HG02840 (cell line): ENCODE measurements at regions not wholly inside any gene's neighbourhood (a gene's known extent, or its start where the extent isn't known, plus 50 kb on each side); places are given as distances from the start of the nearest gene placed in this dataset.

ENCODE experiments used
- ATAC-seq: cut with Tn5 transposase; IDR thresholded peaks from one replicate; pipeline ENCODE4 v1.9.1; 2021; ENCODE audit warnings: mild to moderate bottlenecking, moderate library complexity, moderate number of reproducible peaks; ENCODE audit not compliant: unreplicated experiment, low FRiP score

DNA sequence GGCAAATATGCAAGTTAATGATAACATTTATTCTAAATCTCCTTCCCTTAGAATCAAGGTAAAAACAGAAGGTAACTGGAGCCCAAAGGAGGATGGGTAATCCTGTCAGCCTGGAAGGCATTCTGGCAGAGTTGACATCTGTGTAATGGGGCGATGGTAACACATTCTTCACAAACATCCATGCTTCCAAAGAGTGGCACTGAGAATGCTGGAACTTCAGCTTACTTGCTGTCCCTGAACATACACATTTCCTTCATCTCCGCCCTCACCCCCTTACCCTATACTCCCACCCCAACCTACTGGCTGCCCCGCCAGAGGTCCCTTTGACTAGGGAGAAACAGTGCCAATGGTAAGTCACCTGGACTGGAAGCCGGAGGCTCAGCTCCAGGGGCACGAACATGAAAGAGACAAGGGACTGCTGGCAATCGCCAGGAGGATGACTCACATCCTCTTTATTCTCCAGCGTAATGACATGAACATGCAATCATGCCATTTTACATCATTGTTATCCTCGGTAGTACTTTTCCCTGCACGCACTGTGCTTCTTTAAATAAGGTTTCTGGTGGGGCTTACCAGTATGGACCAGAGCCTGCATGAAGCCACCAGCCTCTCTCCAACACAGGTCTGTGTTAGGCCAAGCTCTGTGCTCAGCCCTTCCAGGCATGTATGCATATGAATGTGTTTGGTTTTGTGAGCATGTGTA lies 694.2 kb upstream of the TENM3 start:
- no peak for ATAC-seq

DNA sequence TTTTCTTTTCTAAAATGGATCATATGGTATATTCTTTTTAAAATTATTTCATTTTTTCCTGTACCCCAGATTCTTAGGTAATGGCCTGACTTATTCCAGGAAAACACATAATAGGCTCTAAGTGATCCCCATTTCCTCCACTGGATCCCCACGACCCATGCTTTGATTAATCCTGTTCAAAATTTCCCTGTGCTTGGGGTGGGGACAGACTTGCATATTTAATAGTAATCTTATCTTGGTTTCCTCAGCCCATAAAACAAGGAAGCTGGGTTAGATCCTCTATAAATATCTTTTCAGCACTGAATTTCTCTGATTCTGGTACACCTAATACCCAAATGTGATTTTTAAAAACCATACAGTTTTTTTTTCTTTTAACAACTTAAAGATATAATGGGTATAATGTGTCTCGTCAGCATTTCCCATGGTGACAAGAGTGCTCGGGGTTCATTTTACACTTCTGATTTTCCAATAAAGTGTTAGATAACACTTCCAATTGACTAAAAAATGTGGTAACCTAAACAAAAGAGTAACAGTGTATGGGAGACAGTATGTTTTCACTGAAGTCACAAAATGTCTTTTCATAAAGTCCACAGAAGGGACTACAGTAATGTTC lies 693.5 kb upstream of the TENM3 start:
- no peak for ATAC-seq

GRCh38 chr4:181550381-181550780 lies 692.8 kb upstream of the TENM3 start:
- ATAC-seq = no peak

- ATAC-seq = no peak
These were observed 683.6 kb upstream of the TENM3 start for GRCh38 chr4:181559637-181560036.

DNA sequence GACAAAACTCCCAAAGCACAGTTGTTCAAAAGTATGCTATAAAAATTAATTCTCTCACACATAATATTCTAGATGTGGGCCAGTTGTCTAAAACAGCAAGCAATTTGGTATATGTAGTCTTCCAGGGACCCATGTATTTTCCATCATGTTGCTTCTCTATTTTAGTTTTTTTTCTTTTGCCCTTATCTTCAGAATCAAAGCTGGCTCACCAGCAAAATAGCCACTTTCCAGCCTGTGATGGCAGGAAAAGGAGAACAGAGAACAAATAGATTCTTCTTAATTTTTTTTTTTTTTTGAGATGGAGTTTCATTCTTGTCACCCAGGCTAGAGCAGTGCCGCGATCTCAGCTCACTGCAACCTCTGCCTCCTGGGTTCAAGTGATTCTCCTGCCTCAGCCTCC lies 680.8 kb upstream of the TENM3 start:
- no peak for ATAC-seq

GRCh38 chr4:181564625-181565024 lies 678.6 kb upstream of the TENM3 start:
- ATAC-seq = no peak

DNA sequence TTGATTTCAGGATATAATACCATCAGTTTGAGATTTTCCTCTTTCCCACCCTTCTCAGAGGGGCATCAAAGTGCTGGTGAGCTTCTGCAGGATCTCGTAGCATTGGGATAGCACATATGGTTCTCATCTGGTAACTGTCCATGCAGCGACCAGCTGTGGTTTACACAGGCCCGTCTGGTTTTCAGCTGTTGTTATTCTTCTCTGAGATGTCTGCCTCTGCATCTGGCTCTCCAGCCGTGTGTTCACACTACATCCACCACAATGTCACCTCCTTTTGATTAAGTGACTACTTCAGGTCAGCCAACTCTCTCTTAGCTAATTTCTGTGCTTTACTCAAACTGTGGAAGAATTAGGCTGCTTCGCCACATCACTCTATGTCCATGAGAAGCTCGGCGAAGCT lies 676.7 kb upstream of the TENM3 start:
- ATAC-seq = no peak

DNA sequence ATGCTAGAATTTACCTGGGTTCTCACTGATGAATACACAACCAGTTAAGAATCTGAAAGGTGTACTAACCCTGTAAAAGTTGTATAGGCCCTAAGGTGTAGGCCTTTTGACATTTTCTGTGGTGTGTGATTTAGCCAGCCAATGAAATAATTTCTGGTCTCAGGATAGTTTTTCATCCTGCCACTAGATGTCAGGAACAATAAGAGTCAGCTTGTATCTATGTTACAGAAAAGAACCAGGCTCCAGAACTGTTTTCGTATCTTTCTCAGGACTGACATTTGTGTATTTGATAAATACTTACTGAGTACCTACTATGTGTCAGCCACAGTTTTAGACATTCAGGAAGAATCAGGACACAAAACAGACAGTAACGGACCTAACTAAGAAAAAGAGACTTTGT lies 673.6 kb upstream of the TENM3 start:
- ATAC-seq = no peak

DNA sequence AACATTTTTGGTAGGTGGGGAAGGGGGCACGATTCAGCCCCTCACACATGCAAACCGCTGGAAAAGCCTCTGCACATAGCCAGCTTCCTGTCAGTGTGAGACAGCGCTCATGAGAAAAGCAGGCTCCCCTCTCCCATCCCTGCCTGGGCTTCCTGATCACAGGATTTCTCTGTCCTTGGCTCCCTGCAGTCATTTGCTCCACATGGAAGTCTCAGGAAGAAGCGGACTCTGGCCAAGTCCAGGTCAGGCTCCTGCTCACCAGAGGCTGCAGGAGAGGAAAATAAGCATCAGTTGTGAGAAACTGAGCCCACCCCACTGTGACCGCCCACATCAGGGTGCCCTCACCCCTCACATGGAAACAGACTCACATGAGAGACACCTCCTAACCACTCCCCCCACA lies 664.3 kb upstream of the TENM3 start:
- no peak for ATAC-seq

DNA sequence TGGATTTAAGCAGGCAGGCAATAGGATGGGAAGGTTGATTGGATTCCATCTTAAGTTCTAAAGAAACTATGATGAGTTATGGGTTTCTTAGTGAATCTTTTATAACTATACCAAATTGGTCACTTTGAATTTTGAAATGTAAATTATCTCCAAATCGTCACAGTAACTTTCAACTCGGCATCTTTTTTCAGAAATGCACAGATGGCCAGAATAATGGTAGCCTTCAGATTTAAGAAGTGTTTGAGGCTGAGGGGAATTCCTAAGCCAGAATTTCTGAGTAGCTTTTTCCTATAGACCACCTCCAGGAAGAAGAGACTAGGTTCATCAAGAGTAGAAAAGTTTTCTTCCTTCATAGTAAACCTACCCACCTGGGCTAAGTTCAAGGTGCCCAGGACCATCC lies 663.7 kb upstream of the TENM3 start:
- no peak for ATAC-seq

GRCh38 chr4:181581983-181582382 lies 661.2 kb upstream of the TENM3 start:
- no peak for ATAC-seq

- ATAC-seq = no peak
These were observed 660.6 kb upstream of the TENM3 start for GRCh38 chr4:181582595-181582994.

DNA sequence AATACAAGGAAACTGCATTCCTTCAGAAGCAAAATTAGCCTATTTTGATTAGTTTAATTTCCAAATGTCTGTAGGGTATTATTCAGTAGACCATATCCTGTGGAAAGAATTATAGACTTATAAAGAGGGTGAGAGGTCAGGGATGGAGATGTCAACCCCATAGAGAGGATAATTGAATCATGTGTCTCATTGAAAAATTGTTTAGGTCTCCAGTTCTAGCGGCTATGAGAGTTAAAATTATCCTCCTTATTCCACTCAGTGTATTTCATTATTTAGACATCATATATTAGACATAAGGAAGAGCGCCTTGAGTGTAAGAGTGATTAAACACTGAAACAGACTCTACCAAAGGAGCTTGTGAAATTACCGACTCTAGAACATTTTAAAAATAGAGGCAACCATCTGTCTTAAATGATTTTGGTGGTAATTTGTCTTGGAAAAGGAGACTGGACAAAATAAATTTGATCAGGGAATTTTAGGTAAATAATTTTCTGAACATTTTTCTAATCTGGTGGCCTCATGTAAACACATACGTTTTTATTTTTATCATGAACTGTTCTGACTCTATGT lies 654.4 kb upstream of the TENM3 start:
- no peak for ATAC-seq

DNA sequence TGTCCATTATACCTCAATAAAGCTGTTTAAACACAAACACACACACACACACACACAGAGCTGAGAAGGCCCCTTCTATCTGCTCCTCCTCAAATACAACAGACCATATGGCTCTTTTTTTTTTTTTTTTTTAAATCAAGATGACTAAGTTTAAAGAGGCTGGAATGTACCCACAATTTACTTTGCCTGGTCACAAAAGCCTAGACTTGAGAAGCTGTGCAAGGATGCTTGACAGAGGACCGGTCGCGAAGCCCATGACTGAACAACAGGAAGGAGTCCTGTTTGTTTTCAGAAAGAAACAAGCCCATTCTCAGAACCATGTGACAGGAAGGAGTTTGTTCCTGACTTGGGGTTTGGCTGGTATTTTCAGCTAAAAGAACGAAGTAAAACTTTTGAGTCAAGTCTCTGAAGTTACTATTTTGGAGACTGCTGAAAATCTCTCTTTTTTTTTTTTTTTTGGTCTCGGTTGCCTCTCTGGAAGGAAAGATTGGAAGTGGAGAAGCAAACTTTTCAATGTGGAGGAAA lies 650.9 kb upstream of the TENM3 start:
- ATAC-seq = no peak

- no peak for ATAC-seq
These were observed 649.5 kb upstream of the TENM3 start for GRCh38 chr4:181593703-181594102.

DNA sequence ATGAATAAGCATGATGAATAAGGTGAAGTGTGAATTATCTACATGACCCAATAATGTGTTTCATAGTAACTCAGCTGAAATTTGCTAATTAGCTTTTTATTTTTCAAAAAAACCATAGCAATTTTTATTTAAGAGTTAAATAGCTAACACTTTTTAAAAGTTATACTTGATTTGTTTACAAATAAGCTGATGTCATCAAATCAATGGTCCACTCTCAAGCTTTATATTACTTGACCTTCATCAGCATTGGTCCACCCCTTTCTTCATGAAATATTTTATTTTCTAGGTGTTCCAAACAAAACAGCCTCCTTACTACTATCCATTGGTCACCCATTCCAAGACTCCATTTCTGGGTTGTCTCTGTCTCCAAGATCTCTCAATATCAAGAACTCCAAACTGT lies 649.0 kb upstream of the TENM3 start:
- ATAC-seq = no peak

DNA sequence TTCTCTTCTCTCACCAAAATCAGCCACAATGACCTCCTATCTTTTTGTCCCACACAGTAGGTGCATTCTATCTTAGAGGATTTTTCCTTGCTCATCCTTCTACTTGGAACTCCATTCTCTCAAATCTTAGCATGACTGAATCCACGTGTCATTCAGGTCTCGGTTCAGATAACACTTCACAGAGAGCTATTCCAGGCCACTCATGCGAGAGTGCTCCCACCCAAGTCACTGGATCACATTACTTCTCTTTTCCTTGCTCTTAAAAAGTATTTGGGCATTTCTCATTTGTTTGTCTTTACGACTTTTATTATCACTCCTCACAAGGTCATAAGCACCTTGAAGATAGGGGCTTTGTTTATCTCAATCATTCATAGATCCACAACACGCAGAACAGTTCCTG lies 647.5 kb upstream of the TENM3 start:
- no peak for ATAC-seq

DNA sequence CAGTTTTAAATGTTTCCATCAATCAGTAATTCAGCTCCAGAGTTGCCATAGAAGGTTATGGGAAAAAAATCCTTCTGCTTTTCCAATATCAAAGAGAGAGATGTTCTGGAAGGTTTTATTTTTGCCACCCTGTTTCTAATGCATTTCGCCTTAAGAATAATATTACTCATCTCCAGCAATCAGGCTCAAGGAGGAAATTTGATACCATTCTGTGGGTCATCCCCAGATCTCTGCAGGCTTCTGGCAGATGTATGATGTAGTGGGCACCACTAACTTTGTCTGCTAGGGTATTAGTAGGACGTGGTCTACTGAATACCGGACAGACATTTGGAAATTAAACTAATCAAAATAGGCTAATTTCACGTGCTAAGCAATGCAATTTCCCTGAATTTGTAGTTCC lies 645.4 kb upstream of the TENM3 start:
- ATAC-seq = no peak

GRCh38 chr4:181599134-181599533 lies 644.1 kb upstream of the TENM3 start:
- no peak for ATAC-seq

GRCh38 chr4:181601103-181601502 lies 642.1 kb upstream of the TENM3 start:
- ATAC-seq = no peak

DNA sequence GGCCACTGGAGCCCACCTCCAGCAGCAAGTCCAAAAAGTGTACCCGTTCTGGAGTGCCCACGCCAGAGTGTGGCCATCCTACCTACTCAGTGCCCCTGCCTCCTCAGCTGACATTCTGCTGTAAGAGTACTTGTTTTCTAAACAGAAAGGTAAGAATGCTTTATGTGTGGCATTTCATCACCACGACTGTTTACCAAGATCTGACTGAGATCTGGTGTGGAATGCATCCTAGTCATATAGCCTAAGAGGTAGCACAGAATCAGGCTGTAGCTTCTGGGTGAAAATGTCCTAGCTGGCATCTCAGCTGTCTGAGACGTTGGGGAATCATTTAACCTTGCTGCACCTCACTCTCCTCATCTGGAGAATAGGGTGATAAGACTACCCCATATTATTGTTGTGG lies 638.7 kb upstream of the TENM3 start:
- no peak for ATAC-seq

GRCh38 chr4:181606300-181606699 lies 636.9 kb upstream of the TENM3 start:
- no peak for ATAC-seq
